ENCODE measurements at regions not wholly inside any gene's neighbourhood (a gene's known extent, or its start where the extent isn't known, plus 50 kb on each side); places are given as distances from the start of the nearest gene placed in this dataset.

- no peak for TF ChIP-seq POLR2A (IDR thresholded peaks at IDR 0.05)
- TF ChIP-seq, protein P1, sequence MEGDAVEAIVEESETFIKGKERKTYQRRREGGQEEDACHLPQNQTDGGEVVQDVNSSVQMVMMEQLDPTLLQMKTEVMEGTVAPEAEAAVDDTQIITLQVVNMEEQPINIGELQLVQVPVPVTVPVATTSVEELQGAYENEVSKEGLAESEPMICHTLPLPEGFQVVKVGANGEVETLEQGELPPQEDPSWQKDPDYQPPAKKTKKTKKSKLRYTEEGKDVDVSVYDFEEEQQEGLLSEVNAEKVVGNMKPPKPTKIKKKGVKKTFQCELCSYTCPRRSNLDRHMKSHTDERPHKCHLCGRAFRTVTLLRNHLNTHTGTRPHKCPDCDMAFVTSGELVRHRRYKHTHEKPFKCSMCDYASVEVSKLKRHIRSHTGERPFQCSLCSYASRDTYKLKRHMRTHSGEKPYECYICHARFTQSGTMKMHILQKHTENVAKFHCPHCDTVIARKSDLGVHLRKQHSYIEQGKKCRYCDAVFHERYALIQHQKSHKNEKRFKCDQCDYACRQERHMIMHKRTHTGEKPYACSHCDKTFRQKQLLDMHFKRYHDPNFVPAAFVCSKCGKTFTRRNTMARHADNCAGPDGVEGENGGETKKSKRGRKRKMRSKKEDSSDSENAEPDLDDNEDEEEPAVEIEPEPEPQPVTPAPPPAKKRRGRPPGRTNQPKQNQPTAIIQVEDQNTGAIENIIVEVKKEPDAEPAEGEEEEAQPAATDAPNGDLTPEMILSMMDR (IDR thresholded peaks at IDR 0.05 in 8 of 11, conservative IDR thresholded peaks at IDR 0.05 in 3 of 11) = no peak
Measured at GRCh38 chr21:38997051-38997842, 186.0 kb downstream of the PSMG1 start.
